D721Med (cell line): ENCODE measurements at regions not wholly inside any gene's neighbourhood (a gene's known extent, or its start where the extent isn't known, plus 50 kb on each side); places are given as distances from the start of the nearest gene placed in this dataset.

Source experiments
- DNase-seq: peaks from one replicate; pipeline ENCODE4 v3.0.0; 2011; ENCODE audit warnings: low spot score; ENCODE audit not compliant: insufficient read length
- FAIRE-seq: peaks from 2 replicates; lab custom pipeline; 2011; peaks lifted over from hg19 to GRCh38; lab: Jason Lieb, UNC
- CTCF ChIP-seq: IDR thresholded peaks from 2 replicates; pipeline ENCODE4 v1.5.1; 2012; ENCODE audit warnings: mild to moderate bottlenecking, control low read depth; ENCODE audit not compliant: insufficient read depth; ENCODE audit errors: missing control alignments

GRCh38 chr16:17676171-17676570, 205.4 kb upstream of the XYLT1 start:
- DNase-seq (no peak), FAIRE-seq (no peak)
- no peak for TF ChIP-seq CTCF

GRCh38 chr16:17668386-17668785, 197.6 kb upstream of the XYLT1 start:
- DNase-seq (no peak), FAIRE-seq (no peak)
- no peak for TF ChIP-seq CTCF

DNA sequence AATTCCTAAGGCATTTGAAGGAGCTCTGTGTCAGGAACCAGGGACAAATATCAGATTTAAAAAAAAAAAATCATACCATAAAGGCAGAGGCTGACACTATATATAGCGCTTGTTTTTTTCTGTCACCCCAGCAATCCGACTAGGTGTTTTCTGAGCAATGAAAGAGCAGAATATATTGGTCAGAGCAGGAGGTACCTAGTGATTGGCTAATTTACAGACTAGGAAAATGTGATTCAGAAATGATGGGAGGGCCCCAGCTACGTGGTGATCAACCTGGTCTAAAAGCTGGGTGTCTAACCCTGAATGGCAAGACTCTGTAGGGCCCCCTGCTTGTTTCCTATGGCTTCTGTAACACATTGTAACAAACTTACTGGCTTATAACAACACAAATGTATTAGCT, 195.5 kb upstream of the XYLT1 start:
- DNase-seq = no peak
- no peak for TF ChIP-seq CTCF
- no peak for FAIRE-seq

DNA sequence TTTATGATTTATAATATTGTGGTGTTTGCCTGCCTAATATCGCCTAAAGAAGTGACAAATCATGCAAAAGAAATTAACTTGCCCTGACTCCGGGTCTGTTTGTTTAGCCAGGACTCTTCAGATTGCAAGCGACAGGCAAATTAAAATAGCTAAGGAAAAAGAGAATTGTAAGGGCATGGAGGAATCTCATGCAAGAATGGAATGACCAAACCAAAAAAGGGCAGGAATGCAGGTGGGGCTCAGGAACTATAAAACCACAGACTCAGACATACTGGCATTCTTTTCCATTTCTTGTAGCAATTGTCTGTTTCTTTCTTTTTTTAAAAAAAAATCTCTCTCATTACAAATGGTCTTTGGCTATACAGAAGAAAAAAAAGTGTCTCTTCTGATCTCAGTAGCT, 188.1 kb upstream of the XYLT1 start:
- no peak for DNase-seq

GRCh38 chr16:17657045-17657444, 186.3 kb upstream of the XYLT1 start:
- no peak for TF ChIP-seq CTCF
- DNase-seq (no peak), FAIRE-seq (no peak)

More for the DNA sequence above, 188.1 kb upstream of the XYLT1 start:
- FAIRE-seq = no peak
- no peak for TF ChIP-seq CTCF

DNA sequence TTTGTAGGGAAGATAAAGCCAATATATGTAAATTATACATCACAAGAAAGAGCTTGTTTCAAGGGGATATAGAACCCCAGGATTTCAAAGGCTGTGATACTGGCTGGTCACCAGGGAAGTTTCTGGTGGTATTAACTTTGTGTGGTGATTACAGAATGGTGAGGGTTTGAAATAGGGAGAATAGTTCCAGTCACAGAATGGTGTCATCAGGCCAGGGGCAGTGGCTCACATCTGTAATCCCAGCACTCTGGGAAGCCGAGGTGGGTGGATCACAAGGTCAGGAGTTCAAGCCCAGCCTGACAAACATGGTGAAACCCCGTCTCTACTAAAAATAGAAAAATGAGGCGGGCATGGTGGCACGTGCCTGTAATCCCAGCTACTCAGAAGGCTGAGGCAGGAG, 183.8 kb upstream of the XYLT1 start:
- DNase-seq = no peak
- TF ChIP-seq CTCF = no peak
- no peak for FAIRE-seq

DNA sequence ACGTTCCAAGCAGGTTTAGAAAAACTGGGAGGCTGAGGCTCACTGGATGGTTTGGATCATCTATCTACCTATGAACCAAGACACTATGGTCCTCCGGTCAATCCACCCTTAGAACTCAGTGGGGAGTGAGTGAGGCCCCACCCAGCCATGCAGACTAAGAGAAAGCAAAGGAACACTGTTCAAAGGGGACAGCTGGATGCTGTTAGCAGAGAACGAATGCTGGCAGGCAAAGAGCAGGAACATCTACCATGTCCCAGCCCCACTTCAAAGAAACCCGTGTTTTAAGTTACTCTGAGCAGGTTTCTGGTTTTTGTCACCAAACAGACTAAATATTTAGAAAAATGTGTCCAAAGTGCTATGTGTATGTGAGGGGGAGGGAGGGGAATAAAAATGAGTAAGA, 183.4 kb upstream of the XYLT1 start:
- no peak for TF ChIP-seq CTCF
- FAIRE-seq = no peak
- no peak for DNase-seq
